Epithelial cell of esophagus (primary cell): ENCODE measurements at regions not wholly inside any gene's neighbourhood (a gene's known extent, or its start where the extent isn't known, plus 50 kb on each side); places are given as distances from the start of the nearest gene placed in this dataset.

Experiments
- DNase-seq: peaks from one replicate; pipeline ENCODE4 v3.0.0; 2010; ENCODE audit warnings: low read depth
- H3K4me3 ChIP-seq: 2 replicates; pipeline ENCODE4 v1.5.1; 2011; ENCODE audit warnings: mild to moderate bottlenecking, low read length, control low read depth
- CTCF ChIP-seq: IDR thresholded peaks from 2 replicates; pipeline ENCODE4 v1.5.1; 2011; ENCODE audit warnings: low read depth, mild to moderate bottlenecking, low read length, control low read depth, inconsistent platforms; ENCODE audit not compliant: insufficient read depth; ENCODE audit errors: missing control alignments

GRCh38 chr10:85447690-85448089, 918.9 kb downstream of the GRID1 start:
- no peak overlapping the region for H3K4me3 ChIP-seq
- TF ChIP-seq CTCF = no peak
- DNase-seq = no peak

GRCh38 chr10:85448716-85449115, 917.9 kb downstream of the GRID1 start:
- no peak for DNase-seq
- TF ChIP-seq CTCF = no peak
- H3K4me3 ChIP-seq = no peak overlapping the region

DNA sequence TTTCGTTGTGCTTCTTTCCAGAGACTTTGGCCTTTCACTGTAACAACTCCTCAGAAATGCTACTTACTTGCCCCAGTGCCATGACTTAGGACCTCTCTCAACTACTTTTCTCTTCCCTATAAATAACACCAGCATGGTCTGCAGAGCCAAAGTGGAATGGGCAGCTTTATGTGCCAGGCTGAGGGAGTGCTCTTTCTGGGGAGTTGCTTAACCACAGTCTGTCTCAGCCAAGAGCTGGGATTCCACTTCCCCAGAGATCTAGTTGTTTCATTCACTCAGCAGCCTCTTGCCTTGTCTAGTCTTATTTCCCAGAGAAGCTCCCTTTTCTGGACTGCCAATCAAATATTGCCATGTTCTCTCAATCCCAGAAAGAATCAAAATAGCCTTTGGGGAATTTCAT, 912.2 kb downstream of the GRID1 start:
- TF ChIP-seq CTCF = no peak
- DNase-seq = no peak
- H3K4me3 ChIP-seq = no peak overlapping the region

DNA sequence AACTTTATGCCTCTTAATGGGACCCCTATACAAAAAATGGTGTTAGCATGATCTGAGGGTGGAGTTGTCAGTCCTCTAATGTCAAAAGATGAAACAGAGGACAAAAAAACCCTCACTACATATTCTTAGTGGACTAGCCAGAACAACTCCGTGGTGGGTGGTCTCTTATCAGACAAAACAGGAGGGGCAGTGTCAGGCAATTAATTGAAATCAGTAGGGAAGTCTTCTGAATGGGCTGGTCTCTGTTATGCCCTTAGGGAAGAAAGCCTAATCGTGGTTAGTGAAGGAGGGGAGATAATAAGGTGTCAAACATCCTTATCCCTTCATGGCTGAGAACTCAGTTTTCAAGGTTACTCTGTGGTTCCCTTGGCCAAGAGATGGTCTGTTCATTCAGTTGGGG, 909.4 kb downstream of the GRID1 start:
- DNase-seq = no peak
- TF ChIP-seq CTCF = no peak
- H3K4me3 ChIP-seq = no peak overlapping the region

- DNase-seq = no peak
- no peak overlapping the region for H3K4me3 ChIP-seq
- no peak for TF ChIP-seq CTCF
These were observed 908.3 kb downstream of the GRID1 start for GRCh38 chr10:85458324-85458723.

GRCh38 chr10:85459906-85460305, 906.7 kb downstream of the GRID1 start:
- TF ChIP-seq CTCF = no peak
- no peak overlapping the region for H3K4me3 ChIP-seq
- no peak for DNase-seq

DNA sequence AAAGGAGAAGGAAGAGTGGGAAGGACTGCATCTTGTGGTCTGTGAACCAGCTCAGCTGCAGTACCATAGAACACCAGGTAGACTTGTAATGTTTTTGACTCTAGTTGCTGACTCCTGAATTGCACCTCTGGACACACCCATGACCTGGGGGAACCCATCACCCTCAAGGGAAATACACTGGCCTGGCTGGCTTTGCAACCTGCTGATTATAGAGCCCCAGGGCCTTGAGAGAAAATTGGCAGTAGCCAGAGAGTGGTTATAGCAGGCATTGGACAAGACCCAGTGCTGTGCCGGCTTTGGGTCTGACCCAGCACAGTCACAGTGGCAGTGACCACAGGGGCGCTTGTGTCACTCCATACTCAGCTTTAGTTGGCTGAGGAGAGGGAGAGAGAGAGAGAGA, 902.3 kb downstream of the GRID1 start:
- no peak for TF ChIP-seq CTCF

More for the DNA sequence above, 902.3 kb downstream of the GRID1 start:
- no peak for DNase-seq
- H3K4me3 ChIP-seq = no peak overlapping the region
